NB4 (cell line): ENCODE measurements at regions not wholly inside any gene's neighbourhood (a gene's known extent, or its start where the extent isn't known, plus 50 kb on each side); places are given as distances from the start of the nearest gene placed in this dataset.

Source experiments
- DNase-seq: peaks from one replicate; pipeline ENCODE4 v3.0.0; 2010; ENCODE audit warnings: low read depth
- H3K4me3 ChIP-seq: one replicate; pipeline ENCODE4 v1.5.1; 2011; ENCODE audit warnings: mild to moderate bottlenecking, low read depth, low read length, moderate library complexity
- MYC ChIP-seq: IDR thresholded peaks from 2 replicates; pipeline ENCODE4 v1.6.1; 2011; ENCODE audit warnings: low read depth, low read length
- POLR2A ChIP-seq: IDR thresholded peaks from 2 replicates; pipeline ENCODE4 v1.6.1; 2011; ENCODE audit warnings: mild to moderate bottlenecking; ENCODE audit not compliant: insufficient read length; ENCODE audit errors: extremely low read depth
- TF ChIP-seq, protein P1 (sequence below): IDR thresholded peaks from 2 replicates; pipeline ENCODE4 v1.6.1; 2011; ENCODE audit warnings: low read depth, low read length
- TF ChIP-seq, protein P2 (sequence below): IDR thresholded peaks from one replicate; pipeline ENCODE4 v1.5.1; 2012; ENCODE audit warnings: low read depth, low read length

DNA sequence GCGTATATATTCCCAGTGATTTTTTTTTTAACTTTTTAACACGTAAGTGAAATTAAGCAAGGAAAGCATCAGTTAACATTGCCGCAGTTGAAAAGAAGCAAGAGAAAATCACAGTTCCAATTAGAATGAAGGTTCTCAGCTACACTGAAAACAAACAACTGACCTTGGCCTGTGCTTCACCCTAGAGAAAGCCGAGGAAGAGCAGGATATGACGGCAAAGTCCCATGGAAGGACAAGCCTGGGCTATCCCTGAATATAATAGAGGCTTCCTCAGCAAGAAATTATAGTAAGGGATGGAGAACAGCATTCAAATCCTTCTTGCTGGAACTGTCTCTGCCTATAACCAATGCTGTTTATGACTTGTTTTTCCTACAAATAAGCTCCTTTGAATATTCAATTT, 83.0 kb upstream of the INHBA start:
- DNase-seq = no peak
- TF ChIP-seq, protein P1, sequence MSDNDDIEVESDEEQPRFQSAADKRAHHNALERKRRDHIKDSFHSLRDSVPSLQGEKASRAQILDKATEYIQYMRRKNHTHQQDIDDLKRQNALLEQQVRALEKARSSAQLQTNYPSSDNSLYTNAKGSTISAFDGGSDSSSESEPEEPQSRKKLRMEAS = no peak
- TF ChIP-seq POLR2A (no peak), MYC (no peak)
- TF ChIP-seq, protein P2, sequence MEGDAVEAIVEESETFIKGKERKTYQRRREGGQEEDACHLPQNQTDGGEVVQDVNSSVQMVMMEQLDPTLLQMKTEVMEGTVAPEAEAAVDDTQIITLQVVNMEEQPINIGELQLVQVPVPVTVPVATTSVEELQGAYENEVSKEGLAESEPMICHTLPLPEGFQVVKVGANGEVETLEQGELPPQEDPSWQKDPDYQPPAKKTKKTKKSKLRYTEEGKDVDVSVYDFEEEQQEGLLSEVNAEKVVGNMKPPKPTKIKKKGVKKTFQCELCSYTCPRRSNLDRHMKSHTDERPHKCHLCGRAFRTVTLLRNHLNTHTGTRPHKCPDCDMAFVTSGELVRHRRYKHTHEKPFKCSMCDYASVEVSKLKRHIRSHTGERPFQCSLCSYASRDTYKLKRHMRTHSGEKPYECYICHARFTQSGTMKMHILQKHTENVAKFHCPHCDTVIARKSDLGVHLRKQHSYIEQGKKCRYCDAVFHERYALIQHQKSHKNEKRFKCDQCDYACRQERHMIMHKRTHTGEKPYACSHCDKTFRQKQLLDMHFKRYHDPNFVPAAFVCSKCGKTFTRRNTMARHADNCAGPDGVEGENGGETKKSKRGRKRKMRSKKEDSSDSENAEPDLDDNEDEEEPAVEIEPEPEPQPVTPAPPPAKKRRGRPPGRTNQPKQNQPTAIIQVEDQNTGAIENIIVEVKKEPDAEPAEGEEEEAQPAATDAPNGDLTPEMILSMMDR = no peak
- no peak overlapping the region for H3K4me3 ChIP-seq

DNA sequence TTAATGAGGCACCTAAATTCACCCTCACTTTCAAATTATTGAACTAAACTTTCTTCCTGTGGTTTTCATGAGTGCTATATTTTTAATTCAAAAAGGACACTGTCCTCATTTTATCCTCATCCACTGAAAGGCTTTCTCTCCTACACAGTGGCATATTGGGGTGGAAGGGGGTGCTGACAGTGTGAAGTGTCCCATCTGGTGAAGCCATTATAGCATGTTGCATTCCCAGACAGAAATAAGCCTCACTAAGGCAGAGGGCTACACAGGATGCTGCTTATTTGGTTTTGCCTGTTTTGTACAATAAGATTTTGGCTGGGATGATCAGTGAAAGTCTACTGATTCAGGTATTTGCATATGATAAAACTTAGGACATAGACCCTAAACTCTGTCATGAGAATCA, 82.4 kb upstream of the INHBA start:
- no peak for DNase-seq
- TF ChIP-seq MYC = no peak
- TF ChIP-seq, protein P2 = no peak
- TF ChIP-seq, protein P1 = no peak
- no peak for TF ChIP-seq POLR2A
- H3K4me3 ChIP-seq = no peak overlapping the region

- TF ChIP-seq, protein P1 = 0 out of 2 replicates have a peak, but pooled peaks have one; percentile 23
- TF ChIP-seq POLR2A (no peak), MYC (peak; percentile 65; the same call in 1 of the 2 replicates)
- TF ChIP-seq, protein P2 = no peak
- H3K4me3 ChIP-seq = no peak overlapping the region
- DNase-seq = peak; percentile 96
Observed at GRCh38 chr7:41779918-41780317, 77.0 kb upstream of the INHBA start.

DNA sequence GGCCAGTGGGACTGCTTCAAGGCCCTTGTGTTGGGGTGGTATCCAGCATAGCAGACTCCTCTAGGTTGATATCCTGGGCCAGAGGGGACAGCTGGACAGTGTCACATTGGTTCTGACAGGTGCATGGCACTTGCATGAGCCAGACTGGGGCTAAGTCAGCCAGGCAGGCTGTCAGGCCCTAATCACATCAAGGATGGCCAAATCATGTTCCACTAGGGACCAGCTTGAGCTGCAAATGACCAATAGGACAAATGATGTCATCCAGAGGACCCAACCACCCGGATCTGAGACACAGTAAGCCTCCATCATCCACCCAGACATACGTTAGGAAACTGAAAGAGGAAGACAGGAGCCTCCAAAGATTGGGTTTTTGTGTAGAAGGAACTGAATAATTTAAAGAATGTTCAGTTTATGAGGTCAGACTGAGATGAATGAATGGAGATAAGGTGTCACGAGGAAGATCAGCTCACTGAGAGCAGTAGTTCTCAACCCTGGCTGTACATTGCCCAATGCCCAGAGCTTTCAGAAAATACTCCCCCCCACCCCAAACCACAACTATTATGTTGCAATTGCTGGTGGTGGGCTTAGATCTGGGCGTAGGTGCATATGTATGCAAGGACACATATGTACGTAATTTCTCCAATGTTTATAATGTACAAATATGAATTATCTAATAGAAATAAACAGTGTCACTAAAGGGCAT, 75.2 kb upstream of the INHBA start:
- no peak overlapping the region for H3K4me3 ChIP-seq
- TF ChIP-seq MYC = peak; percentile 22; the same call in 1 of the 2 replicates
- TF ChIP-seq, protein P2 = no peak
- TF ChIP-seq, protein P1 = no peak; the same call in none of the 2 replicates
- TF ChIP-seq POLR2A = no peak
- DNase-seq = peak; percentile 96

GRCh38 chr7:41774966-41775365, 72.1 kb upstream of the INHBA start:
- H3K4me3 ChIP-seq = no peak overlapping the region
- TF ChIP-seq POLR2A = no peak
- TF ChIP-seq, protein P2 = no peak
- TF ChIP-seq, protein P1 = no peak
- no peak for TF ChIP-seq MYC
- no peak for DNase-seq
